SJSA1 (cell line): ENCODE measurements at regions not wholly inside any gene's neighbourhood (a gene's known extent, or its start where the extent isn't known, plus 50 kb on each side); places are given as distances from the start of the nearest gene placed in this dataset.

Experiments used
- DNase-seq, 2 experiments: peaks; one replicate each; pipeline ENCODE4 v3.0.0-alpha.2; 2015 to 2020; ENCODE audit warnings: low spot score in 2 of 2, low read depth in 1 of 2
- H3K27ac ChIP-seq: fragments of 250-450 bp; sonication (Bioruptor Pico); 2 replicates; pipeline ENCODE4 v1.5.1; 2020; ENCODE audit warnings: mild to moderate bottlenecking, moderate library complexity
- H3K27me3 ChIP-seq: fragments of 250-450 bp; sonication (Bioruptor Pico); replicated peaks from 2 replicates; pipeline ENCODE4 v1.5.1; 2020; ENCODE audit warnings: mild to moderate bottlenecking, moderate library complexity
- H3K36me3 ChIP-seq: fragments of 250-450 bp; sonication (Bioruptor Pico); 2 replicates; pipeline ENCODE4 v1.5.1; 2020; ENCODE audit warnings: mild to moderate bottlenecking
- H3K4me1 ChIP-seq: fragments of 250-450 bp; sonication (Bioruptor Pico); replicated peaks from 2 replicates; pipeline ENCODE4 v1.6.1; 2021; ENCODE audit warnings: mild to moderate bottlenecking
- H3K4me3 ChIP-seq: fragments of 250-450 bp; sonication (Bioruptor Pico); 2 replicates; pipeline ENCODE4 v1.5.1; 2020; ENCODE audit warnings: mild to moderate bottlenecking
- H3K9me3 ChIP-seq: fragments of 250-450 bp; sonication (Bioruptor Pico); replicated peaks from 2 replicates; pipeline ENCODE4 v1.5.1; 2020; ENCODE audit warnings: mild to moderate bottlenecking

GRCh38 chr11:97973352-97973857, 1047.3 kb upstream of the CNTN5 start:
- Histone ChIP-seq H3K36me3 (no peaks in the 10 kb centered on the region), H3K27ac (no peak overlapping the region), H3K9me3 (no peaks in the 10 kb centered on the region), H3K4me1 (no peaks in the 10 kb centered on the region), H3K4me3 (no peak overlapping the region), H3K27me3 (no peaks in the 10 kb centered on the region)
- no peak for DNase-seq

- H3K9me3 ChIP-seq = no peaks in the 10 kb centered on the region
- no peak overlapping the region for H3K27ac ChIP-seq
- no peaks in the 10 kb centered on the region for H3K4me1 ChIP-seq
- no peak for DNase-seq
- H3K4me3 ChIP-seq = no peak overlapping the region
- no peaks in the 10 kb centered on the region for H3K27me3 ChIP-seq
- no peaks in the 10 kb centered on the region for H3K36me3 ChIP-seq
These were observed 1045.8 kb upstream of the CNTN5 start for GRCh38 chr11:97974798-97975498.

- H3K9me3 ChIP-seq = no peaks in the 10 kb centered on the region
- no peaks in the 10 kb centered on the region for H3K27me3 ChIP-seq
- DNase-seq = no peak
- no peak overlapping the region for H3K4me3 ChIP-seq
- no peak overlapping the region for H3K27ac ChIP-seq
- H3K36me3 ChIP-seq = no peaks in the 10 kb centered on the region
- no peaks in the 10 kb centered on the region for H3K4me1 ChIP-seq
These were observed 1043.0 kb upstream of the CNTN5 start for GRCh38 chr11:97977726-97978125.

GRCh38 chr11:97979741-97980140, 1041.0 kb upstream of the CNTN5 start:
- Histone ChIP-seq H3K9me3 (no peaks in the 10 kb centered on the region), H3K4me3 (no peak overlapping the region), H3K36me3 (no peaks in the 10 kb centered on the region), H3K27me3 (no peaks in the 10 kb centered on the region), H3K27ac (no peak overlapping the region), H3K4me1 (no peaks in the 10 kb centered on the region)
- no peak for DNase-seq

GRCh38 chr11:97982512-97982911, 1038.2 kb upstream of the CNTN5 start:
- no peaks in the 10 kb centered on the region for H3K27me3 ChIP-seq
- H3K4me3 ChIP-seq = no peak overlapping the region
- DNase-seq = no peak
- H3K9me3 ChIP-seq = no peaks in the 10 kb centered on the region
- H3K36me3 ChIP-seq = no peaks in the 10 kb centered on the region
- no peak overlapping the region for H3K27ac ChIP-seq
- no peaks in the 10 kb centered on the region for H3K4me1 ChIP-seq

GRCh38 chr11:97989121-97989520, 1031.6 kb upstream of the CNTN5 start:
- Histone ChIP-seq H3K36me3 (no peaks in the 10 kb centered on the region), H3K27ac (no peak overlapping the region), H3K4me3 (no peak overlapping the region), H3K9me3 (no peaks in the 10 kb centered on the region), H3K4me1 (no peaks in the 10 kb centered on the region), H3K27me3 (no peaks in the 10 kb centered on the region)
- DNase-seq = no peak

- Histone ChIP-seq H3K36me3 (no peaks in the 10 kb centered on the region), H3K4me1 (no peaks in the 10 kb centered on the region), H3K9me3 (no peaks in the 10 kb centered on the region), H3K27ac (no peak overlapping the region), H3K27me3 (no peaks in the 10 kb centered on the region), H3K4me3 (no peak overlapping the region)
- DNase-seq = no peak
These were observed 1030.4 kb upstream of the CNTN5 start for GRCh38 chr11:97990162-97990920.

GRCh38 chr11:97993562-97993961, 1027.2 kb upstream of the CNTN5 start:
- Histone ChIP-seq H3K4me1 (no peaks in the 10 kb centered on the region), H3K27me3 (no peaks in the 10 kb centered on the region), H3K36me3 (no peaks in the 10 kb centered on the region), H3K9me3 (no peaks in the 10 kb centered on the region), H3K4me3 (no peak overlapping the region), H3K27ac (no peak overlapping the region)
- no peak for DNase-seq

- Histone ChIP-seq H3K27me3 (no peaks in the 10 kb centered on the region), H3K4me3 (no peak overlapping the region), H3K36me3 (no peaks in the 10 kb centered on the region), H3K4me1 (no peaks in the 10 kb centered on the region), H3K27ac (no peak overlapping the region), H3K9me3 (no peaks in the 10 kb centered on the region)
- no peak for DNase-seq
These were observed 1024.9 kb upstream of the CNTN5 start for GRCh38 chr11:97995874-97996273.

GRCh38 chr11:97996762-97997161, 1024.0 kb upstream of the CNTN5 start:
- no peaks in the 10 kb centered on the region for H3K27me3 ChIP-seq
- H3K4me1 ChIP-seq = no peaks in the 10 kb centered on the region
- H3K36me3 ChIP-seq = no peaks in the 10 kb centered on the region
- DNase-seq = no peak
- no peak overlapping the region for H3K4me3 ChIP-seq
- H3K27ac ChIP-seq = no peak overlapping the region
- no peaks in the 10 kb centered on the region for H3K9me3 ChIP-seq

- no peak overlapping the region for H3K4me3 ChIP-seq
- no peaks in the 10 kb centered on the region for H3K4me1 ChIP-seq
- H3K36me3 ChIP-seq = no peaks in the 10 kb centered on the region
- no peaks in the 10 kb centered on the region for H3K27me3 ChIP-seq
- no peaks in the 10 kb centered on the region for H3K9me3 ChIP-seq
- DNase-seq = no peak
- H3K27ac ChIP-seq = no peak overlapping the region
These were observed 1017.0 kb upstream of the CNTN5 start for GRCh38 chr11:98003606-98004371.

GRCh38 chr11:98007072-98007471, 1013.7 kb upstream of the CNTN5 start:
- Histone ChIP-seq H3K27me3 (no peaks in the 10 kb centered on the region), H3K27ac (no peak overlapping the region), H3K36me3 (no peaks in the 10 kb centered on the region), H3K4me1 (no peaks in the 10 kb centered on the region), H3K4me3 (no peak overlapping the region), H3K9me3 (no peaks in the 10 kb centered on the region)
- DNase-seq = no peak

GRCh38 chr11:98027652-98028051, 993.1 kb upstream of the CNTN5 start:
- no peaks in the 10 kb centered on the region for H3K4me1 ChIP-seq
- H3K9me3 ChIP-seq = no peaks in the 10 kb centered on the region
- H3K27ac ChIP-seq = no peak overlapping the region
- no peak overlapping the region for H3K4me3 ChIP-seq
- H3K27me3 ChIP-seq = no peaks in the 10 kb centered on the region
- no peaks in the 10 kb centered on the region for H3K36me3 ChIP-seq
- DNase-seq = no peak

GRCh38 chr11:98029832-98030231, 990.9 kb upstream of the CNTN5 start:
- no peak for DNase-seq
- Histone ChIP-seq H3K4me1 (no peaks in the 10 kb centered on the region), H3K27ac (no peak overlapping the region), H3K9me3 (no peaks in the 10 kb centered on the region), H3K27me3 (no peaks in the 10 kb centered on the region), H3K4me3 (no peak overlapping the region), H3K36me3 (no peaks in the 10 kb centered on the region)
